ENCODE measurements at regions not wholly inside any gene's neighbourhood (a gene's known extent, or its start where the extent isn't known, plus 50 kb on each side); places are given as distances from the start of the nearest gene placed in this dataset.

GRCh38 chr2:78775291-78775690, 250.2 kb upstream of the REG3G start:
- TF ChIP-seq EZH2 (IDR thresholded peaks at IDR 0.05; ENCODE audit: borderline replicate concordance, low read length), result no peak
- TF ChIP-seq, protein P1, sequence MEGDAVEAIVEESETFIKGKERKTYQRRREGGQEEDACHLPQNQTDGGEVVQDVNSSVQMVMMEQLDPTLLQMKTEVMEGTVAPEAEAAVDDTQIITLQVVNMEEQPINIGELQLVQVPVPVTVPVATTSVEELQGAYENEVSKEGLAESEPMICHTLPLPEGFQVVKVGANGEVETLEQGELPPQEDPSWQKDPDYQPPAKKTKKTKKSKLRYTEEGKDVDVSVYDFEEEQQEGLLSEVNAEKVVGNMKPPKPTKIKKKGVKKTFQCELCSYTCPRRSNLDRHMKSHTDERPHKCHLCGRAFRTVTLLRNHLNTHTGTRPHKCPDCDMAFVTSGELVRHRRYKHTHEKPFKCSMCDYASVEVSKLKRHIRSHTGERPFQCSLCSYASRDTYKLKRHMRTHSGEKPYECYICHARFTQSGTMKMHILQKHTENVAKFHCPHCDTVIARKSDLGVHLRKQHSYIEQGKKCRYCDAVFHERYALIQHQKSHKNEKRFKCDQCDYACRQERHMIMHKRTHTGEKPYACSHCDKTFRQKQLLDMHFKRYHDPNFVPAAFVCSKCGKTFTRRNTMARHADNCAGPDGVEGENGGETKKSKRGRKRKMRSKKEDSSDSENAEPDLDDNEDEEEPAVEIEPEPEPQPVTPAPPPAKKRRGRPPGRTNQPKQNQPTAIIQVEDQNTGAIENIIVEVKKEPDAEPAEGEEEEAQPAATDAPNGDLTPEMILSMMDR (IDR thresholded peaks at IDR 0.05; ENCODE audit: low read length), result no peak
- no peaks in the 10 kb centered on the region for H4K20me1 ChIP-seq (ENCODE audit: insufficient read depth, low read length)
- no peaks in the 10 kb centered on the region for H3K79me2 ChIP-seq (ENCODE audit: insufficient read depth, low read length)
- H3K9ac ChIP-seq (ENCODE audit: low read length), result no peak overlapping the region
- H3K4me3 ChIP-seq (ENCODE audit: low read depth, low read length, poor library complexity, severe bottlenecking), result no peak overlapping the region
- no peaks in the 10 kb centered on the region for H3K9me3 ChIP-seq (ENCODE audit: low read length)
- H3K27ac ChIP-seq (ENCODE audit: low read depth, low read length, poor library complexity, severe bottlenecking), result no peak overlapping the region
- H3K4me1 ChIP-seq (ENCODE audit: insufficient read depth, low read length, severe bottlenecking), result no peaks in the 10 kb centered on the region
- H3K4me2 ChIP-seq (ENCODE audit: low read length), result no peak overlapping the region
- H3K9me2 ChIP-seq (ENCODE audit: low read depth, low read length), result no peaks in the 10 kb centered on the region
- H3K27me3 ChIP-seq (ENCODE audit: insufficient read depth, low read length), result no peaks in the 10 kb centered on the region
- no peaks in the 10 kb centered on the region for H3K36me3 ChIP-seq (ENCODE audit: insufficient read depth, low read length)
- H2AFZ ChIP-seq (ENCODE audit: low read length), result no peak overlapping the region
- H3F3A ChIP-seq (ENCODE audit: insufficient read depth, low read length), result no peaks in the 10 kb centered on the region

- H3K4me3 ChIP-seq (ENCODE audit: low read depth, low read length, poor library complexity, severe bottlenecking), result no peak overlapping the region
- H2AFZ ChIP-seq (ENCODE audit: low read length), result no peak overlapping the region
- no peak overlapping the region for H3K9ac ChIP-seq (ENCODE audit: low read length)
- no peaks in the 10 kb centered on the region for H3F3A ChIP-seq (ENCODE audit: insufficient read depth, low read length)
- no peaks in the 10 kb centered on the region for H3K9me2 ChIP-seq (ENCODE audit: low read depth, low read length)
- H3K27me3 ChIP-seq (ENCODE audit: insufficient read depth, low read length), result no peaks in the 10 kb centered on the region
- no peaks in the 10 kb centered on the region for H3K79me2 ChIP-seq (ENCODE audit: insufficient read depth, low read length)
- H3K4me1 ChIP-seq (ENCODE audit: insufficient read depth, low read length, severe bottlenecking), result no peaks in the 10 kb centered on the region
- H4K20me1 ChIP-seq (ENCODE audit: insufficient read depth, low read length), result no peaks in the 10 kb centered on the region
- TF ChIP-seq, protein P1 (IDR thresholded peaks at IDR 0.05; ENCODE audit: low read length), result no peak
- no peak for TF ChIP-seq EZH2 (IDR thresholded peaks at IDR 0.05; ENCODE audit: borderline replicate concordance, low read length)
- no peak overlapping the region for H3K4me2 ChIP-seq (ENCODE audit: low read length)
- H3K27ac ChIP-seq (ENCODE audit: low read depth, low read length, poor library complexity, severe bottlenecking), result no peak overlapping the region
- no peaks in the 10 kb centered on the region for H3K36me3 ChIP-seq (ENCODE audit: insufficient read depth, low read length)
- H3K9me3 ChIP-seq (ENCODE audit: low read length), result no peaks in the 10 kb centered on the region
These were observed 246.6 kb upstream of the REG3G start for GRCh38 chr2:78778756-78779510.

- Histone ChIP-seq H2AFZ (ENCODE audit: low read length) (no peak overlapping the region), H4K20me1 (ENCODE audit: insufficient read depth, low read length) (no peaks in the 10 kb centered on the region), H3K9me2 (ENCODE audit: low read depth, low read length) (no peaks in the 10 kb centered on the region), H3K27me3 (ENCODE audit: insufficient read depth, low read length) (no peaks in the 10 kb centered on the region), H3K4me1 (ENCODE audit: insufficient read depth, low read length, severe bottlenecking) (no peaks in the 10 kb centered on the region), H3F3A (ENCODE audit: insufficient read depth, low read length) (no peaks in the 10 kb centered on the region), H3K27ac (ENCODE audit: low read depth, low read length, poor library complexity, severe bottlenecking) (no peak overlapping the region), H3K9me3 (ENCODE audit: low read length) (no peaks in the 10 kb centered on the region), H3K79me2 (ENCODE audit: insufficient read depth, low read length) (no peaks in the 10 kb centered on the region), H3K9ac (ENCODE audit: low read length) (no peak overlapping the region), H3K36me3 (ENCODE audit: insufficient read depth, low read length) (no peaks in the 10 kb centered on the region), H3K4me2 (ENCODE audit: low read length) (no peak overlapping the region), H3K4me3 (ENCODE audit: low read depth, low read length, poor library complexity, severe bottlenecking) (no peak overlapping the region)
- TF ChIP-seq, protein P1 (IDR thresholded peaks at IDR 0.05; ENCODE audit: low read length), result no peak
- no peak for TF ChIP-seq EZH2 (IDR thresholded peaks at IDR 0.05; ENCODE audit: borderline replicate concordance, low read length)
These were observed 245.7 kb upstream of the REG3G start for GRCh38 chr2:78779761-78780160.

All from OCI-LY1 (cell line).